ENCODE measurements at regions not wholly inside any gene's neighbourhood (a gene's known extent, or its start where the extent isn't known, plus 50 kb on each side); places are given as distances from the start of the nearest gene placed in this dataset.

GRCh38 chr3:40913192-40913591 lies 286.1 kb upstream of the CTNNB1 start:
- Histone ChIP-seq H4K20me1 (ENCODE audit: control insufficient read depth, extremely low read depth, insufficient read depth, low read length) (no peaks in the 10 kb centered on the region), H3K27ac (ENCODE audit: control insufficient read depth, insufficient read depth, low read length) (no peak overlapping the region), H3K79me2 (ENCODE audit: control insufficient read depth, insufficient read depth, low read length) (no peaks in the 10 kb centered on the region), H3K27me3 (ENCODE audit: control insufficient read depth, extremely low read depth, insufficient read depth, low read length) (no peaks in the 10 kb centered on the region), H3K4me1 (ENCODE audit: control insufficient read depth, extremely low read depth, insufficient read depth, low read length) (no peaks in the 10 kb centered on the region), H2AFZ (ENCODE audit: control insufficient read depth, low read length) (no peak overlapping the region), H3K4me2 (ENCODE audit: control insufficient read depth, extremely low read depth, insufficient read depth, low read depth, low read length) (no peak overlapping the region), H3K9me3 (ENCODE audit: control insufficient read depth, low read depth, low read length) (no peaks in the 10 kb centered on the region), H3K4me3 (ENCODE audit: control insufficient read depth in 2 of 3, extremely low read depth in 1 of 3, insufficient read depth in 2 of 3, low read depth in 1 of 3, low read length in 3 of 3) (no peak overlapping the region), H3K9ac (ENCODE audit: control insufficient read depth, extremely low read depth, insufficient read depth, low read length) (no peak overlapping the region), H3K9me1 (ENCODE audit: control insufficient read depth, extremely low read depth, insufficient read depth, low read length) (no peaks in the 10 kb centered on the region), H3K36me3 (ENCODE audit: control insufficient read depth in 2 of 2, extremely low read depth in 1 of 2, insufficient read depth in 2 of 2, low read length in 2 of 2) (no peaks in the 10 kb centered on the region)
- TF ChIP-seq CTCF (optimal IDR thresholded peaks at IDR 0.05 in 1 of 3, IDR thresholded peaks at IDR 0.05 in 1 of 3, conservative IDR thresholded peaks at IDR 0.05 in 1 of 3; ENCODE audit: extremely low read depth in 1 of 3, insufficient read depth in 2 of 3, low read length in 3 of 3) (no peak), EZH2 (IDR thresholded peaks at IDR 0.05; ENCODE audit: low read length) (no peak)
- dilution Hi-C loops (cut with MboI; ENCODE audit: extremely low pct_ligation_motif_present, low sequenced_read_pairs), result no loop called here
- DNase-seq (ENCODE audit: low read depth, low spot score) (no peak), FAIRE-seq (no peak)

GRCh38 chr3:40913641-40914040 lies 285.7 kb upstream of the CTNNB1 start:
- TF ChIP-seq CTCF (optimal IDR thresholded peaks at IDR 0.05 in 1 of 3, IDR thresholded peaks at IDR 0.05 in 1 of 3, conservative IDR thresholded peaks at IDR 0.05 in 1 of 3; ENCODE audit: extremely low read depth in 1 of 3, insufficient read depth in 2 of 3, low read length in 3 of 3), result no peak
- TF ChIP-seq EZH2 (IDR thresholded peaks at IDR 0.05; ENCODE audit: low read length), result no peak
- no peak for DNase-seq (ENCODE audit: low read depth, low spot score)
- no peaks in the 10 kb centered on the region for H3K9me3 ChIP-seq (ENCODE audit: control insufficient read depth, low read depth, low read length)
- no peaks in the 10 kb centered on the region for H3K36me3 ChIP-seq (ENCODE audit: control insufficient read depth in 2 of 2, extremely low read depth in 1 of 2, insufficient read depth in 2 of 2, low read length in 2 of 2)
- H3K9ac ChIP-seq (ENCODE audit: control insufficient read depth, extremely low read depth, insufficient read depth, low read length), result no peak overlapping the region
- no peaks in the 10 kb centered on the region for H3K9me1 ChIP-seq (ENCODE audit: control insufficient read depth, extremely low read depth, insufficient read depth, low read length)
- no peaks in the 10 kb centered on the region for H3K4me1 ChIP-seq (ENCODE audit: control insufficient read depth, extremely low read depth, insufficient read depth, low read length)
- H2AFZ ChIP-seq (ENCODE audit: control insufficient read depth, low read length), result no peak overlapping the region
- no peaks in the 10 kb centered on the region for H3K79me2 ChIP-seq (ENCODE audit: control insufficient read depth, insufficient read depth, low read length)
- H3K27ac ChIP-seq (ENCODE audit: control insufficient read depth, insufficient read depth, low read length), result no peak overlapping the region
- FAIRE-seq, result no peak
- no peak overlapping the region for H3K4me2 ChIP-seq (ENCODE audit: control insufficient read depth, extremely low read depth, insufficient read depth, low read depth, low read length)
- H4K20me1 ChIP-seq (ENCODE audit: control insufficient read depth, extremely low read depth, insufficient read depth, low read length), result no peaks in the 10 kb centered on the region
- dilution Hi-C loops (cut with MboI; ENCODE audit: extremely low pct_ligation_motif_present, low sequenced_read_pairs), result no loop called here
- no peak overlapping the region for H3K4me3 ChIP-seq (ENCODE audit: control insufficient read depth in 2 of 3, extremely low read depth in 1 of 3, insufficient read depth in 2 of 3, low read depth in 1 of 3, low read length in 3 of 3)
- no peaks in the 10 kb centered on the region for H3K27me3 ChIP-seq (ENCODE audit: control insufficient read depth, extremely low read depth, insufficient read depth, low read length)

Measured in keratinocyte (primary cell).